ENCODE measurements at regions not wholly inside any gene's neighbourhood (a gene's known extent, or its start where the extent isn't known, plus 50 kb on each side); places are given as distances from the start of the nearest gene placed in this dataset.

GRCh38 chrX:41019041-41019392 is 66.2 kb upstream of the USP9X start:
- no peak for TF ChIP-seq CTCF (IDR thresholded peaks at IDR 0.05; ENCODE audit: insufficient read depth, low read depth, low read length)
- TF ChIP-seq EZH2 (IDR thresholded peaks at IDR 0.05; ENCODE audit: insufficient read depth, low read length): no peak
